H7 (cell line): ENCODE measurements at regions not wholly inside any gene's neighbourhood (a gene's known extent, or its start where the extent isn't known, plus 50 kb on each side); places are given as distances from the start of the nearest gene placed in this dataset.
"Not testable (repeated sequence)": the region's sequence is repeated elsewhere in the genome, so short reads cannot be mapped to it uniquely, and the experiment has no call there.

ENCODE experiments used
- DNase-seq: peaks from one replicate; pipeline ENCODE4 v3.0.0; 2012
- H3K27me3 ChIP-seq: 2 replicates; pipeline ENCODE4 v1.6.0; 2011; ENCODE audit warnings: mild to moderate bottlenecking, low read length; ENCODE audit not compliant: control insufficient read depth, insufficient read depth
- H3K36me3 ChIP-seq: replicated peaks from 2 replicates; pipeline ENCODE4 v1.5.1; 2011; ENCODE audit warnings: low read length; ENCODE audit not compliant: control insufficient read depth, insufficient read depth
- H3K4me3 ChIP-seq: 2 replicates; pipeline ENCODE4 v1.5.1; 2011; ENCODE audit warnings: low read depth, mild to moderate bottlenecking, control low read depth, low read length, moderate library complexity; ENCODE audit not compliant: insufficient read depth

- no peak for DNase-seq
- H3K4me3 ChIP-seq, result no peak overlapping the region
- no peaks in the 10 kb centered on the region for H3K36me3 ChIP-seq
- H3K27me3 ChIP-seq, result no peaks in the 10 kb centered on the region
Observed at GRCh38 chr7:85688712-85689111, 501.9 kb upstream of the SEMA3D start.

- DNase-seq, result no peak
- Histone ChIP-seq H3K27me3 (no peaks in the 10 kb centered on the region), H3K36me3 (no peaks in the 10 kb centered on the region), H3K4me3 (no peak overlapping the region)
Observed at GRCh38 chr7:85686401-85687181, 499.7 kb upstream of the SEMA3D start.

GRCh38 chr7:85685901-85686300 lies 499.0 kb upstream of the SEMA3D start:
- no peaks in the 10 kb centered on the region for H3K36me3 ChIP-seq
- H3K4me3 ChIP-seq, result no peak overlapping the region
- no peaks in the 10 kb centered on the region for H3K27me3 ChIP-seq
- DNase-seq, result no peak

GRCh38 chr7:85682833-85683620 lies 496.2 kb upstream of the SEMA3D start:
- no peaks in the 10 kb centered on the region for H3K27me3 ChIP-seq
- no peak for DNase-seq
- H3K4me3 ChIP-seq, result no peak overlapping the region
- no peaks in the 10 kb centered on the region for H3K36me3 ChIP-seq

GRCh38 chr7:85681241-85681640 lies 494.4 kb upstream of the SEMA3D start:
- no peaks in the 10 kb centered on the region for H3K36me3 ChIP-seq
- H3K4me3 ChIP-seq, result no peak overlapping the region
- no peaks in the 10 kb centered on the region for H3K27me3 ChIP-seq
- peak; percentile 2 for DNase-seq

GRCh38 chr7:85675093-85675492 lies 488.2 kb upstream of the SEMA3D start:
- H3K27me3 ChIP-seq, result not testable (repeated sequence)

GRCh38 chr7:85673876-85674275 lies 487.0 kb upstream of the SEMA3D start:
- H3K36me3 ChIP-seq, result no peaks in the 10 kb centered on the region
- no peak overlapping the region for H3K4me3 ChIP-seq
- no peak for DNase-seq
- H3K27me3 ChIP-seq, result no peaks in the 10 kb centered on the region

More at GRCh38 chr7:85675093-85675492, 488.2 kb upstream of the SEMA3D start:
- not testable (repeated sequence) for DNase-seq, H3K4me3 ChIP-seq, H3K36me3 ChIP-seq

GRCh38 chr7:85669225-85669624 lies 482.4 kb upstream of the SEMA3D start:
- H3K4me3 ChIP-seq, result no peak overlapping the region
- no peaks in the 10 kb centered on the region for H3K36me3 ChIP-seq
- DNase-seq, result no peak
- no peaks in the 10 kb centered on the region for H3K27me3 ChIP-seq

GRCh38 chr7:85664341-85664740 lies 477.5 kb upstream of the SEMA3D start:
- no peaks in the 10 kb centered on the region for H3K36me3 ChIP-seq
- no peak for DNase-seq
- no peak overlapping the region for H3K4me3 ChIP-seq
- H3K27me3 ChIP-seq, result no peaks in the 10 kb centered on the region

- DNase-seq, result no peak
- H3K4me3 ChIP-seq, result no peak overlapping the region
- no peaks in the 10 kb centered on the region for H3K27me3 ChIP-seq
- no peaks in the 10 kb centered on the region for H3K36me3 ChIP-seq
Observed at GRCh38 chr7:85659364-85659763, 472.5 kb upstream of the SEMA3D start.

GRCh38 chr7:85655252-85655651 lies 468.4 kb upstream of the SEMA3D start:
- DNase-seq, result no peak
- no peak overlapping the region for H3K4me3 ChIP-seq
- no peaks in the 10 kb centered on the region for H3K27me3 ChIP-seq
- no peaks in the 10 kb centered on the region for H3K36me3 ChIP-seq

GRCh38 chr7:85644272-85644671 lies 457.4 kb upstream of the SEMA3D start:
- no peaks in the 10 kb centered on the region for H3K27me3 ChIP-seq
- H3K4me3 ChIP-seq, result no peak overlapping the region
- no peak for DNase-seq
- H3K36me3 ChIP-seq, result no peaks in the 10 kb centered on the region

GRCh38 chr7:85641331-85641730 lies 454.5 kb upstream of the SEMA3D start:
- H3K4me3 ChIP-seq, result no peak overlapping the region
- DNase-seq, result no peak
- no peaks in the 10 kb centered on the region for H3K27me3 ChIP-seq
- no peaks in the 10 kb centered on the region for H3K36me3 ChIP-seq

- H3K36me3 ChIP-seq, result no peaks in the 10 kb centered on the region
- H3K27me3 ChIP-seq, result no peaks in the 10 kb centered on the region
- no peak for DNase-seq
- H3K4me3 ChIP-seq, result no peak overlapping the region
Observed at GRCh38 chr7:85638394-85638793, 451.5 kb upstream of the SEMA3D start.

GRCh38 chr7:85634951-85635350 lies 448.1 kb upstream of the SEMA3D start:
- no peaks in the 10 kb centered on the region for H3K36me3 ChIP-seq
- H3K27me3 ChIP-seq, result no peaks in the 10 kb centered on the region
- no peak for DNase-seq
- no peak overlapping the region for H3K4me3 ChIP-seq
